GM12878 (cell line): ENCODE measurements at regions not wholly inside any gene's neighbourhood (a gene's known extent, or its start where the extent isn't known, plus 50 kb on each side); places are given as distances from the start of the nearest gene placed in this dataset.

Experiments
- CREB1 ChIP-seq: IDR thresholded peaks from 2 replicates; pipeline ENCODE4 v1.6.1; 2012; ENCODE audit warnings: low read depth, mild to moderate bottlenecking, inconsistent platforms
- CREM ChIP-seq: IDR thresholded peaks from 2 replicates; pipeline ENCODE4 v1.6.1; 2014; ENCODE audit warnings: antibody characterized with exemption, low read depth
- HDGF ChIP-seq: fragments of 450-650 bp; IDR thresholded peaks from 2 replicates; pipeline ENCODE4 v1.6.1; 2016; ENCODE audit warnings: antibody characterized with exemption
- MEF2A ChIP-seq: IDR thresholded peaks from 2 replicates; pipeline ENCODE4 v1.6.1; 2011; ENCODE audit warnings: low read depth, mild to moderate bottlenecking, low read length, moderate library complexity; ENCODE audit not compliant: insufficient read depth
- POLR2AphosphoS2 ChIP-seq: IDR thresholded peaks from 2 replicates; pipeline ENCODE4 v1.6.1; 2011; ENCODE audit warnings: low read depth, mild to moderate bottlenecking, low read length, improper control_type of control experiment, moderate library complexity
- RAD21 ChIP-seq: IDR thresholded peaks from 2 replicates; pipeline ENCODE4 v1.6.1; 2011; ENCODE audit warnings: mild to moderate bottlenecking, low read depth, low read length, moderate library complexity; ENCODE audit not compliant: insufficient read depth
- STAT3 ChIP-seq: IDR thresholded peaks from 2 replicates; pipeline ENCODE4 v1.6.1; 2011; ENCODE audit warnings: low read depth, low read length, improper control_type of control experiment
- YY1 ChIP-seq: IDR thresholded peaks from 2 replicates; pipeline ENCODE4 v1.6.1; 2011; ENCODE audit warnings: low read depth, mild to moderate bottlenecking, low read length
- TF ChIP-seq, protein P1 (sequence below), 3 experiments: IDR thresholded peaks in 2 of 3; conservative IDR thresholded peaks in 1 of 3; 2 replicates each; pipeline ENCODE4 v1.5.1; 2011; ENCODE audit warnings: low read depth in 3 of 3, low read length in 3 of 3, mild to moderate bottlenecking in 3 of 3, control low read depth in 2 of 3, moderate library complexity in 2 of 3, inconsistent platforms in 1 of 3, mixed read lengths in 1 of 3; ENCODE audit not compliant: control insufficient read depth in 2 of 3, insufficient read depth in 1 of 3; ENCODE audit errors: extremely low read depth in 1 of 3
- TF ChIP-seq, protein P2 (sequence below): IDR thresholded peaks from 2 replicates; pipeline ENCODE4 v1.6.1; 2012; ENCODE audit warnings: low read depth, low read length, improper control_type of control experiment
- TF ChIP-seq, protein P3 (sequence below): fragments of 450-650 bp; IDR thresholded peaks from 2 replicates; pipeline ENCODE4 v1.6.1; 2017; ENCODE audit warnings: mild to moderate bottlenecking
- TF ChIP-seq, protein P4 (sequence below): IDR thresholded peaks from 2 replicates; pipeline ENCODE4 v1.6.1; 2012; ENCODE audit warnings: mild to moderate bottlenecking, low read depth, low read length

DNA sequence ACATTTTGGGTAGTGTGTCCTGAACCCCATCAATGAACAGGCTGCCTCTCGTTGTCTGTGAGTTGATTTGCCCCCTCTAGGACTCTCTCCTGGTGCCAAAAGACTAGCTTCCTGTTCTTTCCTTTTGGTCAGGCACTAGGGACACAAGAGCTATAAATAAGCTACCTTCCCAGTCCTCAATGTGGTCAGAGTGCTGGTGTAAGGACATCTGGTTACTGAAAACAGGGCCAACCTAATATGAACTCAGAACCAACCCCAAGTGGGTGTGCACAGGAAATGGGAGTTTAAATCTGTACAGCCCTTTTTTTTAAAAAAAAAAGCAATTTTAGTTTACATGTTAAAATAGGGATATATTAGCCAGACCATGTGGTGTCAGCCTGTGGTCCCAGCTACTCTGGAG, 129.2 kb downstream of the ZIC5 start:
- no peak for TF ChIP-seq HDGF
- TF ChIP-seq, protein P1, sequence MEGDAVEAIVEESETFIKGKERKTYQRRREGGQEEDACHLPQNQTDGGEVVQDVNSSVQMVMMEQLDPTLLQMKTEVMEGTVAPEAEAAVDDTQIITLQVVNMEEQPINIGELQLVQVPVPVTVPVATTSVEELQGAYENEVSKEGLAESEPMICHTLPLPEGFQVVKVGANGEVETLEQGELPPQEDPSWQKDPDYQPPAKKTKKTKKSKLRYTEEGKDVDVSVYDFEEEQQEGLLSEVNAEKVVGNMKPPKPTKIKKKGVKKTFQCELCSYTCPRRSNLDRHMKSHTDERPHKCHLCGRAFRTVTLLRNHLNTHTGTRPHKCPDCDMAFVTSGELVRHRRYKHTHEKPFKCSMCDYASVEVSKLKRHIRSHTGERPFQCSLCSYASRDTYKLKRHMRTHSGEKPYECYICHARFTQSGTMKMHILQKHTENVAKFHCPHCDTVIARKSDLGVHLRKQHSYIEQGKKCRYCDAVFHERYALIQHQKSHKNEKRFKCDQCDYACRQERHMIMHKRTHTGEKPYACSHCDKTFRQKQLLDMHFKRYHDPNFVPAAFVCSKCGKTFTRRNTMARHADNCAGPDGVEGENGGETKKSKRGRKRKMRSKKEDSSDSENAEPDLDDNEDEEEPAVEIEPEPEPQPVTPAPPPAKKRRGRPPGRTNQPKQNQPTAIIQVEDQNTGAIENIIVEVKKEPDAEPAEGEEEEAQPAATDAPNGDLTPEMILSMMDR (IDR thresholded peaks at IDR 0.05 in 2 of 3, conservative IDR thresholded peaks at IDR 0.05 in 1 of 3; ENCODE audit: control insufficient read depth in 2 of 3, extremely low read depth in 1 of 3, insufficient read depth in 1 of 3, low read depth in 3 of 3, low read length in 3 of 3), result no peak
- TF ChIP-seq, protein P2, sequence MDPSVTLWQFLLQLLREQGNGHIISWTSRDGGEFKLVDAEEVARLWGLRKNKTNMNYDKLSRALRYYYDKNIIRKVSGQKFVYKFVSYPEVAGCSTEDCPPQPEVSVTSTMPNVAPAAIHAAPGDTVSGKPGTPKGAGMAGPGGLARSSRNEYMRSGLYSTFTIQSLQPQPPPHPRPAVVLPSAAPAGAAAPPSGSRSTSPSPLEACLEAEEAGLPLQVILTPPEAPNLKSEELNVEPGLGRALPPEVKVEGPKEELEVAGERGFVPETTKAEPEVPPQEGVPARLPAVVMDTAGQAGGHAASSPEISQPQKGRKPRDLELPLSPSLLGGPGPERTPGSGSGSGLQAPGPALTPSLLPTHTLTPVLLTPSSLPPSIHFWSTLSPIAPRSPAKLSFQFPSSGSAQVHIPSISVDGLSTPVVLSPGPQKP, result no peak
- no peak for TF ChIP-seq RAD21
- TF ChIP-seq CREB1, result no peak
- no peak for TF ChIP-seq CREM
- no peak for TF ChIP-seq POLR2AphosphoS2
- TF ChIP-seq YY1, result no peak
- TF ChIP-seq STAT3, result no peak
- no peak for TF ChIP-seq MEF2A
- TF ChIP-seq, protein P3, sequence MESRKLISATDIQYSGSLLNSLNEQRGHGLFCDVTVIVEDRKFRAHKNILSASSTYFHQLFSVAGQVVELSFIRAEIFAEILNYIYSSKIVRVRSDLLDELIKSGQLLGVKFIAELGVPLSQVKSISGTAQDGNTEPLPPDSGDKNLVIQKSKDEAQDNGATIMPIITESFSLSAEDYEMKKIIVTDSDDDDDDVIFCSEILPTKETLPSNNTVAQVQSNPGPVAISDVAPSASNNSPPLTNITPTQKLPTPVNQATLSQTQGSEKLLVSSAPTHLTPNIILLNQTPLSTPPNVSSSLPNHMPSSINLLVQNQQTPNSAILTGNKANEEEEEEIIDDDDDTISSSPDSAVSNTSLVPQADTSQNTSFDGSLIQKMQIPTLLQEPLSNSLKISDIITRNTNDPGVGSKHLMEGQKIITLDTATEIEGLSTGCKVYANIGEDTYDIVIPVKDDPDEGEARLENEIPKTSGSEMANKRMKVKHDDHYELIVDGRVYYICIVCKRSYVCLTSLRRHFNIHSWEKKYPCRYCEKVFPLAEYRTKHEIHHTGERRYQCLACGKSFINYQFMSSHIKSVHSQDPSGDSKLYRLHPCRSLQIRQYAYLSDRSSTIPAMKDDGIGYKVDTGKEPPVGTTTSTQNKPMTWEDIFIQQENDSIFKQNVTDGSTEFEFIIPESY, result no peak
- TF ChIP-seq, protein P4, sequence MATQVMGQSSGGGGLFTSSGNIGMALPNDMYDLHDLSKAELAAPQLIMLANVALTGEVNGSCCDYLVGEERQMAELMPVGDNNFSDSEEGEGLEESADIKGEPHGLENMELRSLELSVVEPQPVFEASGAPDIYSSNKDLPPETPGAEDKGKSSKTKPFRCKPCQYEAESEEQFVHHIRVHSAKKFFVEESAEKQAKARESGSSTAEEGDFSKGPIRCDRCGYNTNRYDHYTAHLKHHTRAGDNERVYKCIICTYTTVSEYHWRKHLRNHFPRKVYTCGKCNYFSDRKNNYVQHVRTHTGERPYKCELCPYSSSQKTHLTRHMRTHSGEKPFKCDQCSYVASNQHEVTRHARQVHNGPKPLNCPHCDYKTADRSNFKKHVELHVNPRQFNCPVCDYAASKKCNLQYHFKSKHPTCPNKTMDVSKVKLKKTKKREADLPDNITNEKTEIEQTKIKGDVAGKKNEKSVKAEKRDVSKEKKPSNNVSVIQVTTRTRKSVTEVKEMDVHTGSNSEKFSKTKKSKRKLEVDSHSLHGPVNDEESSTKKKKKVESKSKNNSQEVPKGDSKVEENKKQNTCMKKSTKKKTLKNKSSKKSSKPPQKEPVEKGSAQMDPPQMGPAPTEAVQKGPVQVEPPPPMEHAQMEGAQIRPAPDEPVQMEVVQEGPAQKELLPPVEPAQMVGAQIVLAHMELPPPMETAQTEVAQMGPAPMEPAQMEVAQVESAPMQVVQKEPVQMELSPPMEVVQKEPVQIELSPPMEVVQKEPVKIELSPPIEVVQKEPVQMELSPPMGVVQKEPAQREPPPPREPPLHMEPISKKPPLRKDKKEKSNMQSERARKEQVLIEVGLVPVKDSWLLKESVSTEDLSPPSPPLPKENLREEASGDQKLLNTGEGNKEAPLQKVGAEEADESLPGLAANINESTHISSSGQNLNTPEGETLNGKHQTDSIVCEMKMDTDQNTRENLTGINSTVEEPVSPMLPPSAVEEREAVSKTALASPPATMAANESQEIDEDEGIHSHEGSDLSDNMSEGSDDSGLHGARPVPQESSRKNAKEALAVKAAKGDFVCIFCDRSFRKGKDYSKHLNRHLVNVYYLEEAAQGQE, result no peak
